IMR-90 (cell line): ENCODE measurements at regions not wholly inside any gene's neighbourhood (a gene's known extent, or its start where the extent isn't known, plus 50 kb on each side); places are given as distances from the start of the nearest gene placed in this dataset.
"Not testable (repeated sequence)": the region's sequence is repeated elsewhere in the genome, so short reads cannot be mapped to it uniquely, and the experiment has no call there.

ENCODE experiments used
- ATAC-seq: fragments of 200-7000 bp; cut with Tn5 transposase; 2 replicates; pipeline ENCODE4 v1.9.1; 2020; ENCODE audit warnings: low read depth, mild to moderate bottlenecking, moderate library complexity
- BruUV-seq: library from RNA; stranded (reverse); fragments of 400-500 nt; replicated peaks from 2 replicates; lab custom pipeline; 2021; lab: Mats Ljungman, UMichigan
- CTCF ChIA-PET: fragments of 300-600 bp; formaldehyde crosslinking; extraction: SDS; loops from one replicate; lab custom pipeline; 2021; ENCODE audit warnings: antibody characterized with exemption; lab: Yijun Ruan, JAX
- POLR2A ChIA-PET: fragments of 300-600 bp; sonication (Branson Sonifier 250); formaldehyde crosslinking; loops from one replicate; lab custom pipeline; 2022; ENCODE audit warnings: antibody characterized with exemption; ENCODE audit not compliant: unreplicated experiment; lab: Charles Lee
- DNase-seq: peaks from one replicate; pipeline ENCODE4 v3.0.0; 2013
- H2AFZ ChIP-seq: replicated peaks from 2 replicates; pipeline ENCODE3; 2013; ENCODE audit warnings: low read length, mild to moderate bottlenecking; ENCODE audit not compliant: poor library complexity
- H2AK5ac ChIP-seq: 2 replicates; pipeline ENCODE4 v1.6.1; 2013; ENCODE audit warnings: low read depth, low read length, inconsistent platforms
- H2AK9ac ChIP-seq: replicated peaks from 2 replicates; pipeline ENCODE3; 2013; ENCODE audit warnings: mild to moderate bottlenecking, low read depth, low read length, moderate library complexity; ENCODE audit not compliant: poor library complexity
- H2BK120ac ChIP-seq: 2 replicates; pipeline ENCODE4 v1.6.1; 2013; ENCODE audit warnings: low read depth, low read length, inconsistent platforms
- H2BK15ac ChIP-seq: 3 replicates; pipeline ENCODE4 v1.6.1; 2013; ENCODE audit warnings: low read depth, low read length, inconsistent platforms
- H2BK20ac ChIP-seq: 2 replicates; pipeline ENCODE4 v1.6.1; 2013; ENCODE audit warnings: low read depth, mild to moderate bottlenecking, inconsistent platforms, low read length, moderate library complexity
- H2BK5ac ChIP-seq: 2 replicates; pipeline ENCODE4 v1.6.1; 2013; ENCODE audit warnings: mild to moderate bottlenecking, low read depth, low read length, inconsistent platforms; ENCODE audit not compliant: poor library complexity, severe bottlenecking
- H3K14ac ChIP-seq: replicated peaks from 2 replicates; pipeline ENCODE4 v1.6.1; 2013; ENCODE audit warnings: low read depth, low read length, inconsistent platforms
- H3K18ac ChIP-seq: 2 replicates; pipeline ENCODE4 v1.6.1; 2013; ENCODE audit warnings: low read depth, low read length, control low read depth
- H3K23ac ChIP-seq: 2 replicates; pipeline ENCODE4 v1.6.1; 2013; ENCODE audit warnings: low read depth, low read length, inconsistent platforms
- H3K27ac ChIP-seq: 2 replicates; pipeline ENCODE4 v1.5.1; 2013; ENCODE audit warnings: mild to moderate bottlenecking, control low read depth, low read length; ENCODE audit not compliant: insufficient read depth
- H3K27me3 ChIP-seq: 2 replicates; pipeline ENCODE4 v1.6.1; 2013; ENCODE audit warnings: low read length; ENCODE audit not compliant: control insufficient read depth, insufficient read depth
- H3K36me3 ChIP-seq: 2 replicates; pipeline ENCODE4 v1.6.1; 2013; ENCODE audit warnings: low read length, mixed read lengths; ENCODE audit not compliant: control insufficient read depth, insufficient read depth
- H3K4ac ChIP-seq: 2 replicates; pipeline ENCODE4 v1.6.1; 2013; ENCODE audit warnings: low read depth, low read length, inconsistent platforms
- H3K4me1 ChIP-seq: 2 replicates; pipeline ENCODE4 v1.6.1; 2013; ENCODE audit warnings: low read length, mixed read lengths; ENCODE audit not compliant: control insufficient read depth, insufficient read depth
- H3K4me2 ChIP-seq: 2 replicates; pipeline ENCODE4 v1.6.1; 2013; ENCODE audit warnings: low read depth, mild to moderate bottlenecking, control low read depth, low read length, moderate library complexity
- H3K4me3 ChIP-seq: 2 replicates; pipeline ENCODE4 v1.5.1; 2013; ENCODE audit warnings: low read depth, mild to moderate bottlenecking, control low read depth, low read length, moderate library complexity; ENCODE audit not compliant: insufficient read depth
- H3K56ac ChIP-seq: 2 replicates; pipeline ENCODE4 v1.6.1; 2013; ENCODE audit warnings: low read length, inconsistent platforms; ENCODE audit not compliant: insufficient read depth; ENCODE audit errors: extremely low read depth
- H3K79me1 ChIP-seq, 2 experiments: 2 replicates each; pipeline ENCODE4 v1.6.1; 2013; ENCODE audit warnings: low read length in 2 of 2, inconsistent platforms in 1 of 2, low read depth in 1 of 2
- H3K9ac ChIP-seq: 2 replicates; pipeline ENCODE4 v1.6.1; 2013; ENCODE audit warnings: low read depth, low read length, control low read depth
- H3K9me1 ChIP-seq: 2 replicates; pipeline ENCODE4 v1.6.1; 2013; ENCODE audit warnings: low read length, inconsistent platforms; ENCODE audit not compliant: insufficient read depth
- H3K9me3 ChIP-seq: 2 replicates; pipeline ENCODE4 v1.6.1; 2013; ENCODE audit warnings: low read length; ENCODE audit not compliant: control insufficient read depth, insufficient read depth
- H4K20me1 ChIP-seq: 2 replicates; pipeline ENCODE4 v1.6.1; 2013; ENCODE audit warnings: low read length, inconsistent platforms; ENCODE audit not compliant: insufficient read depth
- H4K5ac ChIP-seq: 2 replicates; pipeline ENCODE4 v1.6.1; 2013; ENCODE audit warnings: mild to moderate bottlenecking, low read depth, low read length, control low read depth
- H4K8ac ChIP-seq, 2 experiments: 2 replicates each; pipeline ENCODE4 v1.6.1; 2013; ENCODE audit warnings: low read depth in 2 of 2, low read length in 2 of 2, control low read depth in 1 of 2, inconsistent platforms in 1 of 2
- H4K91ac ChIP-seq: 2 replicates; pipeline ENCODE4 v1.6.1; 2013; ENCODE audit warnings: low read depth, low read length, inconsistent platforms; ENCODE audit not compliant: insufficient read depth
- BHLHE40 ChIP-seq: fragments of 150-350 bp; IDR thresholded peaks from 2 replicates; pipeline ENCODE4 v1.6.1; 2016; ENCODE audit warnings: mild to moderate bottlenecking, low read depth, low read length
- FOS ChIP-seq: fragments of 150-350 bp; IDR thresholded peaks from 2 replicates; pipeline ENCODE4 v1.6.1; 2016; ENCODE audit warnings: low read depth, low read length
- POLR2A ChIP-seq: IDR thresholded peaks from 2 replicates; pipeline ENCODE4 v1.6.1; 2012; ENCODE audit warnings: mild to moderate bottlenecking, low read depth, low read length
- RAD21 ChIP-seq: IDR thresholded peaks from 2 replicates; pipeline ENCODE4 v1.6.1; 2012; ENCODE audit warnings: low read length, improper control_type of control experiment
- RFX5 ChIP-seq: IDR thresholded peaks from 2 replicates; pipeline ENCODE4 v1.8.0; 2012; ENCODE audit warnings: low read depth, mild to moderate bottlenecking, low read length, moderate library complexity
- WGBS, 2 experiments: methylation state at CpG; one replicate each; pipeline versions ENCODE4 v1.1.5 to v1.1.7; 2013; ENCODE audit warnings: missing lambda C conversion rate in 2 of 2; ENCODE audit not compliant: insufficient read length in 1 of 2; ENCODE audit errors: extremely low coverage in 2 of 2; 5-methylcytosine and 5-hydroxymethylcytosine counted together
- dilution Hi-C: fragments of 300-500 bp; cut with HindIII; formaldehyde crosslinking; loops from one replicate; pipeline ENCODE4 v1.14.3; 2018; ENCODE audit warnings: low sequenced_read_pairs; ENCODE audit not compliant: unreplicated experiment
- in situ Hi-C: fragments of 300-500 bp; cut with MboI; formaldehyde crosslinking; loops from 3 replicates; pipeline ENCODE4 v1.14.3; 2019; ENCODE audit warnings: low sequenced_read_pairs, inconsistent platforms, mixed read lengths
- intact Hi-C: fragments of 100-400 bp; cut with micrococcal nuclease; formaldehyde crosslinking; loops from 2 replicates; pipeline ENCODE4 v1.10.0; 2022

- Histone ChIP-seq H3K9ac (no peak overlapping the region), H2BK20ac (no peak overlapping the region), H3K9me1 (no peaks in the 10 kb centered on the region), H3K27ac (no peak overlapping the region), H3K4me2 (no peak overlapping the region), H3K23ac (no peak overlapping the region), H4K5ac (no peak overlapping the region), H2BK15ac (no peak overlapping the region), H4K20me1 (no peaks in the 10 kb centered on the region), H3K27me3 (no peaks in the 10 kb centered on the region), H3K9me3 (peaks cover 2% of the 10 kb centered on the region; the same call in 1 of the 2 replicates), H3K4me3 (no peak overlapping the region), H2AFZ (no peak overlapping the region), H3K4ac (no peak overlapping the region), H2AK5ac (no peak overlapping the region), H4K8ac (no peak overlapping the region), H2BK5ac (no peak overlapping the region), H3K56ac (no peak overlapping the region), H3K18ac (no peak overlapping the region), H3K14ac (no peak overlapping the region), H2BK120ac (no peak overlapping the region), H3K36me3 (no peaks in the 10 kb centered on the region), H3K4me1 (no peaks in the 10 kb centered on the region), H3K79me1 (no peaks in the 10 kb centered on the region), H4K91ac (no peak overlapping the region), H2AK9ac (no peak overlapping the region)
- TF ChIP-seq RFX5 (no peak), RAD21 (no peak), BHLHE40 (no peak), POLR2A (no peak), FOS (no peak)
- dilution Hi-C loops (no loop called here), intact Hi-C loops (no loop called here), in situ Hi-C loops (no loop called here)
- POLR2A ChIA-PET, result no interaction called here
- DNase-seq (no peak), ATAC-seq (no peak)
- no TSS peak for BruUV-seq
- CTCF ChIA-PET, result no interaction called here
These were observed 249.6 kb upstream of the LRP1B start for GRCh38 chr2:142380372-142380771.

- BruUV-seq, POLR2A ChIA-PET, H3K4me1 ChIP-seq, H3K9me3 ChIP-seq, H2BK20ac ChIP-seq, DNase-seq, ATAC-seq, dilution Hi-C loops, H3K4me2 ChIP-seq, H3K23ac ChIP-seq, H4K8ac ChIP-seq, CTCF ChIA-PET, H2BK5ac ChIP-seq, H2AFZ ChIP-seq, H3K9ac ChIP-seq, H4K20me1 ChIP-seq, H3K27ac ChIP-seq, H2BK15ac ChIP-seq, H3K36me3 ChIP-seq, H4K5ac ChIP-seq, H2AK5ac ChIP-seq, intact Hi-C loops, H3K18ac ChIP-seq, H3K4me3 ChIP-seq, H3K4ac ChIP-seq, H3K56ac ChIP-seq, H4K91ac ChIP-seq, H3K27me3 ChIP-seq, in situ Hi-C loops, H2AK9ac ChIP-seq, H2BK120ac ChIP-seq, H3K14ac ChIP-seq, H3K79me1 ChIP-seq, H3K9me1 ChIP-seq: not testable (repeated sequence)
- no CpG with 5 or more reads among the region's 7 CpGs for WGBS, 2 experiments
These were observed 231.3 kb upstream of the LRP1B start for GRCh38 chr2:142362069-142362468.
